PC-9 (cell line): ENCODE measurements at regions not wholly inside any gene's neighbourhood (a gene's known extent, or its start where the extent isn't known, plus 50 kb on each side); places are given as distances from the start of the nearest gene placed in this dataset.

Experiments
- EZH2 ChIP-seq: fragments of 200-600 bp; sonication (generic); IDR thresholded peaks from 2 replicates; pipeline ENCODE4 v1.8.0; 2017; ENCODE audit warnings: antibody characterized with exemption, low read depth
- TF ChIP-seq, protein P1 (sequence below): fragments of 200-600 bp; sonication (generic); conservative IDR thresholded peaks from 2 replicates; pipeline ENCODE4 v1.6.1; 2017; ENCODE audit warnings: mixed run types, antibody characterized with exemption, mild to moderate bottlenecking, moderate library complexity

- TF ChIP-seq, protein P1, sequence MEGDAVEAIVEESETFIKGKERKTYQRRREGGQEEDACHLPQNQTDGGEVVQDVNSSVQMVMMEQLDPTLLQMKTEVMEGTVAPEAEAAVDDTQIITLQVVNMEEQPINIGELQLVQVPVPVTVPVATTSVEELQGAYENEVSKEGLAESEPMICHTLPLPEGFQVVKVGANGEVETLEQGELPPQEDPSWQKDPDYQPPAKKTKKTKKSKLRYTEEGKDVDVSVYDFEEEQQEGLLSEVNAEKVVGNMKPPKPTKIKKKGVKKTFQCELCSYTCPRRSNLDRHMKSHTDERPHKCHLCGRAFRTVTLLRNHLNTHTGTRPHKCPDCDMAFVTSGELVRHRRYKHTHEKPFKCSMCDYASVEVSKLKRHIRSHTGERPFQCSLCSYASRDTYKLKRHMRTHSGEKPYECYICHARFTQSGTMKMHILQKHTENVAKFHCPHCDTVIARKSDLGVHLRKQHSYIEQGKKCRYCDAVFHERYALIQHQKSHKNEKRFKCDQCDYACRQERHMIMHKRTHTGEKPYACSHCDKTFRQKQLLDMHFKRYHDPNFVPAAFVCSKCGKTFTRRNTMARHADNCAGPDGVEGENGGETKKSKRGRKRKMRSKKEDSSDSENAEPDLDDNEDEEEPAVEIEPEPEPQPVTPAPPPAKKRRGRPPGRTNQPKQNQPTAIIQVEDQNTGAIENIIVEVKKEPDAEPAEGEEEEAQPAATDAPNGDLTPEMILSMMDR = no peak
- no peak for TF ChIP-seq EZH2
Measured at GRCh38 chr6:6825193-6825784, 236.8 kb downstream of the LY86 start.
